Astrocyte (in vitro differentiated cells and primary cell): ENCODE measurements at regions not wholly inside any gene's neighbourhood (a gene's known extent, or its start where the extent isn't known, plus 50 kb on each side); places are given as distances from the start of the nearest gene placed in this dataset.

Source experiments
- DNase-seq: peaks from one replicate; pipeline ENCODE4 v3.0.0-alpha.2; 2010; ENCODE audit warnings: low read depth
- FAIRE-seq: peaks from 2 replicates; lab custom pipeline; 2011; peaks lifted over from hg19 to GRCh38; lab: Jason Lieb, UNC
- H2AFZ ChIP-seq: 2 replicates; pipeline ENCODE4 v1.6.0; 2012; ENCODE audit warnings: low read depth, low read length, inconsistent platforms
- H3K27ac ChIP-seq: 2 replicates; pipeline ENCODE4 v1.5.1; 2011; ENCODE audit warnings: low read depth, low read length, inconsistent platforms
- H3K27me3 ChIP-seq: 2 replicates; pipeline ENCODE4 v1.6.0; 2011; ENCODE audit warnings: low read length, inconsistent platforms; ENCODE audit not compliant: insufficient read depth
- H3K36me3 ChIP-seq: 2 replicates; pipeline ENCODE4 v1.5.1; 2011; ENCODE audit warnings: low read length, inconsistent platforms; ENCODE audit not compliant: insufficient read depth
- H3K4me1 ChIP-seq: 2 replicates; pipeline ENCODE4 v1.5.1; 2011; ENCODE audit warnings: low read length, inconsistent platforms; ENCODE audit not compliant: insufficient read depth
- H3K4me2 ChIP-seq: 2 replicates; pipeline ENCODE4 v1.6.0; 2012; ENCODE audit warnings: low read length, inconsistent platforms
- H3K4me3 ChIP-seq: 2 replicates; pipeline ENCODE4 v1.5.1; 2011; ENCODE audit warnings: low read depth, mild to moderate bottlenecking, low read length, inconsistent platforms; ENCODE audit not compliant: insufficient read depth
- H3K79me2 ChIP-seq: 2 replicates; pipeline ENCODE4 v1.6.0; 2012; ENCODE audit warnings: mild to moderate bottlenecking, low read length, inconsistent platforms; ENCODE audit not compliant: insufficient read depth
- H3K9ac ChIP-seq: 2 replicates; pipeline ENCODE4 v1.6.0; 2012; ENCODE audit warnings: mild to moderate bottlenecking, low read length, inconsistent platforms
- H3K9me3 ChIP-seq: 2 replicates; pipeline ENCODE4 v1.5.1; 2012; ENCODE audit warnings: low read depth, mild to moderate bottlenecking, low read length, inconsistent platforms; ENCODE audit not compliant: insufficient read depth
- H4K20me1 ChIP-seq: 2 replicates; pipeline ENCODE4 v1.6.0; 2012; ENCODE audit warnings: low read length, inconsistent platforms; ENCODE audit not compliant: insufficient read depth
- H3K27ac Mint-ChIP-seq: one replicate; pipeline ENCODE4 v1.8.0; 2021; ENCODE audit warnings: mild to moderate bottlenecking, mixed read lengths; ENCODE audit not compliant: unreplicated experiment
- H3K27me3 Mint-ChIP-seq: one replicate; pipeline ENCODE4 v1.8.0; 2021; ENCODE audit warnings: low read depth, mixed read lengths; ENCODE audit not compliant: unreplicated experiment
- H3K36me3 Mint-ChIP-seq: one replicate; pipeline ENCODE4 v1.8.0; 2021; ENCODE audit warnings: low read depth, mixed read lengths; ENCODE audit not compliant: unreplicated experiment
- H3K4me1 Mint-ChIP-seq: one replicate; pipeline ENCODE4 v1.8.0; 2021; ENCODE audit warnings: low read depth, mixed read lengths; ENCODE audit not compliant: unreplicated experiment
- H3K4me3 Mint-ChIP-seq: one replicate; pipeline ENCODE4 v1.8.0; 2021; ENCODE audit warnings: mild to moderate bottlenecking, moderate library complexity, mixed read lengths; ENCODE audit not compliant: unreplicated experiment
- H3K9me3 Mint-ChIP-seq: one replicate; pipeline ENCODE4 v1.8.0; 2021; ENCODE audit warnings: mild to moderate bottlenecking, mixed read lengths; ENCODE audit not compliant: unreplicated experiment
- CTCF ChIP-seq: IDR thresholded peaks from 2 replicates; pipeline ENCODE4 v1.5.1; 2011; ENCODE audit warnings: low read depth, mild to moderate bottlenecking, inconsistent platforms, low read length, moderate library complexity; ENCODE audit not compliant: insufficient read depth
- EZH2 ChIP-seq: IDR thresholded peaks from 2 replicates; pipeline ENCODE4 v1.6.1; 2012; ENCODE audit warnings: mild to moderate bottlenecking, low read length, inconsistent platforms; ENCODE audit not compliant: insufficient read depth

GRCh38 chr10:2839081-2839725, 228.1 kb upstream of the PFKP start:
- Histone ChIP-seq H3K9ac (no peak overlapping the region), H4K20me1 (no peaks in the 10 kb centered on the region), H3K4me1 (peaks cover 3% of the 10 kb centered on the region), H3K27me3 (no peaks in the 10 kb centered on the region), H2AFZ (no peak overlapping the region), H3K4me3 (no peak overlapping the region), H3K27ac (no peak overlapping the region), H3K79me2 (no peaks in the 10 kb centered on the region), H3K36me3 (no peaks in the 10 kb centered on the region), H3K4me2 (no peak overlapping the region), H3K9me3 (peaks cover 7% of the 10 kb centered on the region)
- Mint-ChIP-seq H3K27ac (no peak overlapping the region), H3K4me3 (no peak overlapping the region), H3K9me3 (peaks cover 10% of the 10 kb centered on the region), H3K27me3 (peaks cover 26% of the 10 kb centered on the region), H3K36me3 (no peaks in the 10 kb centered on the region), H3K4me1 (peaks cover 11% of the 10 kb centered on the region)
- FAIRE-seq, result no peak
- DNase-seq, result no peak
- TF ChIP-seq CTCF, result peak; percentile 25
- TF ChIP-seq EZH2, result no peak

GRCh38 chr10:2837674-2838073, 229.7 kb upstream of the PFKP start:
- no peaks in the 10 kb centered on the region for H3K27me3 ChIP-seq
- peaks cover 7% of the 10 kb centered on the region for H3K9me3 ChIP-seq
- Mint-ChIP-seq H3K9me3 (peaks cover 12% of the 10 kb centered on the region), H3K36me3 (no peaks in the 10 kb centered on the region), H3K4me3 (no peak overlapping the region), H3K27me3 (peaks cover 29% of the 10 kb centered on the region), H3K4me1 (peaks cover 11% of the 10 kb centered on the region), H3K27ac (no peak overlapping the region)
- no peak overlapping the region for H3K9ac ChIP-seq
- H3K4me1 ChIP-seq, result peaks cover 3% of the 10 kb centered on the region
- peak; percentile 13 for FAIRE-seq
- peak overlapping the region; percentile 30 for H3K4me2 ChIP-seq
- TF ChIP-seq EZH2 (no peak), CTCF (no peak)
- H2AFZ ChIP-seq, result no peak overlapping the region
- no peak overlapping the region for H3K4me3 ChIP-seq
- H4K20me1 ChIP-seq, result no peaks in the 10 kb centered on the region
- no peaks in the 10 kb centered on the region for H3K36me3 ChIP-seq
- no peak for DNase-seq
- no peaks in the 10 kb centered on the region for H3K79me2 ChIP-seq
- H3K27ac ChIP-seq, result no peak overlapping the region

GRCh38 chr10:2836921-2837662, 230.3 kb upstream of the PFKP start:
- H3K4me2 ChIP-seq, result peak overlapping the region; percentile 30
- no peaks in the 10 kb centered on the region for H3K79me2 ChIP-seq
- Mint-ChIP-seq H3K4me1 (peaks cover 11% of the 10 kb centered on the region), H3K27me3 (peaks cover 32% of the 10 kb centered on the region), H3K4me3 (no peak overlapping the region), H3K36me3 (no peaks in the 10 kb centered on the region), H3K27ac (no peak overlapping the region), H3K9me3 (peaks cover 12% of the 10 kb centered on the region)
- H3K36me3 ChIP-seq, result no peaks in the 10 kb centered on the region
- peaks cover 7% of the 10 kb centered on the region for H3K9me3 ChIP-seq
- TF ChIP-seq CTCF (no peak), EZH2 (no peak)
- H3K27ac ChIP-seq, result no peak overlapping the region
- H4K20me1 ChIP-seq, result no peaks in the 10 kb centered on the region
- H3K9ac ChIP-seq, result no peak overlapping the region
- no peak for FAIRE-seq
- H3K27me3 ChIP-seq, result no peaks in the 10 kb centered on the region
- H3K4me1 ChIP-seq, result peaks cover 3% of the 10 kb centered on the region
- no peak overlapping the region for H3K4me3 ChIP-seq
- H2AFZ ChIP-seq, result no peak overlapping the region
- no peak for DNase-seq
